IPS DF 4.7 (cell line): ENCODE measurements at regions not wholly inside any gene's neighbourhood (a gene's known extent, or its start where the extent isn't known, plus 50 kb on each side); places are given as distances from the start of the nearest gene placed in this dataset.

Source experiments
- DNase-seq: peaks from one replicate; pipeline ENCODE4 v3.0.0-alpha.2; 2013; ENCODE audit warnings: low spot score; ENCODE audit errors: extremely low read depth

DNA sequence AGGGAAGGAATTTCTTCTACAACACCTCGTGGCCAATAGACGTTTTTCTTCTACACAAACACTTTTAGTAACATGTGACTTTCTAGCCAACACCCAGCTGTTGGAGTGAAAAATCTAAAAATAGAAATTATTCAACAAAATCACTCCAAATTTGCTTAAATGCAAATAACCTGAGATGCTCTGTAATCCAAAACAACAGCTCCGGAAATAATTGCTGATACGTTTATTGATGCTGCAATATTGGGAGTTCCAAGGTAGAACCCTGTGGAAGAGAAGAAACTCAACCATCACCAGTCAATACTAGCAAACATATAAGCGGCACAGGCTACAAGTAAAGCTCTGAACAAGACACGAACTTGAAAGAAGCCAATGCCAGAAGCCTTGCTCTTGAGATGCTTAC lies 230.6 kb downstream of the ALDH8A1 start:
- DNase-seq: no peak

DNA sequence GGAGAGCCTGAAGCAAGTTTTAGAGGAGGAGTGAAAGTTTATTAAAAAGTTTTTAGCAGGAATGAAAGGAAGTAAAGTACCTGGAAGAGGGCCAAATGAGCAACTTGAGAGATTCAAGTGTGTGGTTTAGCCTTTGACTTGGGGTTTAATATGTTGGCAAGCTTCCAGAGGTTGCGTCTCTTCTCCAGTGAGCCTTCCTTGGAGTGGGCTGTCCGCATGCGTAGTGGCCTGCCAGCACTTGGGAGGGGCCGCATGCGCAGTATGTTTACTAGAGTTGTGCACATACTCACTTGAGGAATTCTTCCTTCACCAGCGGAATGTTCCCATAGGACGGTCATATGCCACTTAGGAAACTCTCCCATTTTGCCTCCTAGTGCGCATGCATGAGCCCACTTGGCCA lies 235.2 kb downstream of the ALDH8A1 start:
- no peak for DNase-seq

DNA sequence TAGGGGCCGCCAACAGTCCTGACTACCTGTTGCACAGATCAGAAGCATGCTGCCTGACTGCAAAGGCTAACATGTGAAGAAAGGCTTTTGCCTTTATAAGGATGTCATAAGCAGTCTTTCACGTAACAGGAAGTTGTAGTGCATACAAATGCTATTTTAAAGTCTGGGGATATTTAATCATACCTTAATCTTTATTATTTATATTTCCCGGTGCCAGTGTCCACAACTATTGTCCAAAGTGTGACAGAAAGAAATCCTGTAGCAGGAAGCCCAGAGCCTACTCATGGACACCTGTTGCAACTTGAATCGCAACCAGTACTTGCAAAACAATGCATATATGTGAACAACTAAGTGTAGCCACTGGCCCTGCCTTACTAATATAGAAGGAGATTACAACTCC lies 235.8 kb downstream of the ALDH8A1 start:
- DNase-seq: no peak

DNA sequence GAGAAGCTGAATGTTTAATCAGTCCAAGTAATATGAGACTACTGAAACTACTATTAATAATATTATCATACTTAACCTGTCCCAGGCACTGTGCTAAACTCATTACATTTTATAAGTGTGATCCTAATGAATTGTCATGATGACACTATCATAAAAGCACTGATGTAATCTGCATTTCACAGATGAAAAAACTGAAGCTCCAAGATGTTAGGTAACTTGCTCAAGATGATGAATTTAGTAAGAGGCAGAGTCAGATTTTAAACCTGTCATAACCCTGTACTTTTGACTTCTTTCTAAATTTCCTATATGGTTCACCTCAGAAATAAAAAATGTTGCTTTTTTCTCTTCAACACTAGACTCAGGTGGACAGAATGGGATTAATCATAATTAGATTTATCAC lies 237.6 kb downstream of the ALDH8A1 start:
- DNase-seq: no peak

DNA sequence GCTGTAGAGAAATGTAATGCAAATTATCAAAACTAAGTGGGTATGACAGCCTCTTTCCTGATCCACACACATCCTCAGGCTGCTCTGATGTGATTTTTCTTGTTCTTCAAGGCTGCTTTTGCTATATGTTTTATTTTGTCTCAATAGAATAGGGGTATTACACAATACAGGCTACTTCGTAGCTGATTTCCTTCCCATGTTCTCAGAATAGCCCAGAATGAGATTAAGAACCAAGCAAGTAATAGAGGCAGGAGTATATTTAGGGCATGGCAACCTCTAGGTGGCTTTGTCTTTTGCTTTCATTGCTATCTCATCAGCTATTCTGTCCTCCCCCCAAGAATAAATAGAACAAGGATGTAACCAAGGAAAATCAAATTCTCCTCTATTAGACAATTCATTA lies 241.8 kb downstream of the ALDH8A1 start:
- DNase-seq: no peak

DNA sequence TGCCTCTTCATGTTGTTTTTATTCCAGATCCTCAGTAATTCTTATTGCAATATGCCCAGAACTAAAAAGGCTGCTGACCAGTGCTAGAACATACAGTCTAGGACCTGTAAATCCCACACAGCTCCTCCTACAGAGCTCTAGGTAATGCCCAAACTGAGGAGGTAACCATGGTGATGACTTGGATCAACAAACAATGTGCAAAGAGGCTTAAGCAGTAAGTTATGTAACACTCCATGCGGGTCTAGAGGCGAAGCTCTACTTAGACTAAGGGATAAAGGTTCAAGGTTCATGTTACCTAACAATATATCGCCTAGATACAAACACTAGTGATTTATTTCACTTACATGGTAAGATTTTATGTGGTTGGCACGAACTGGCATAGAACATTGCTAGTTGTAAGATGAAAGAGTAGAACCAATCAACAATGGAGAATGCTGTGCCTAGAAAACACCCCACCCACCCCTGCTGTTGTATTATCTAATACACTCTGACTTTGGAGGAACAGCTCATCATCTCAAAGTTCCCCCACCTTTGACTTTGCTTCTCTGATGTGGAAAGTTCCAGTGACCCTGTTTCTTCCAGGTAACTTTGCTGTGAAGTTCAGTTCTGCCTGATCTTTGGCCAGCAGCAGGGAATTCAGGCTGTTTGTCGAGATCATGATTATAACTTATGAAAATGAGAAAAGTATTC lies 242.4 kb downstream of the ALDH8A1 start:
- DNase-seq: no peak

DNA sequence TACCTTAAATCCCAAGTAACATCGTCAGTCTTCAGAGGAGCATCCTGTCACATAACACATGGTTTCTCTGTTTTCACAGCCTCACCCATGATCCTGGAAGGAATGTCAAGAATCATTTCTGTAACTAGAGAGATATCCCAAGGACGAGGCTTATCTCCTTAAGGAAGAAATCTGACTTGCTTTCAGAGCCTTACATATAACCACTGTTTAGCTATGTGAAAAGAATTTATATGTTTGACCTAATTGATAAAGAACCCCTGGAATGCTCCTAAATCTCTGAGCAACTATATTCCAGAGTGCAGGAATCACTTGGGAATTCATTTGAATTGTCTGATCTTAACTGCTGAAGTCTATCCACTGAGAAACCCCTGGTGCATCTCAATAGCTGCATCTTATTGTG lies 243.1 kb downstream of the ALDH8A1 start:
- no peak for DNase-seq

DNA sequence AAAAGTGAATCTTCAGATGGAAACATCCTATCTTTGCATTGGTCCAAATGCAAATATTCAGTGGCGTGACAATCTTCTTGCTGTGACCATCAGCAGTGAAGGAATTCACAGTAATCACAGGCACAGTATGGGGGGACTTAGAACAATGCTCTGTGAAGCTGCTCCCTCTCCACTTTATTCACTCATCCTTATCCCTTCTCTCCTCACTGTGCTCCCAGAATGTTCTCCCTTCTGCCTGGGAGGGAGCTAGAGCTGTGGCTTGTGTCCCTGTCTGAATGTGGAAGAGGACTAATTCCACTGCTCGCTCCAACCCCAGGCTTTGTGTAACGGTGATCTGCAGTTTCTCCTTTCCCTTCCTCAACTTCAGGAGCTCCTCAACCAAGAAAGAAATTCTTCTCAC lies 243.7 kb downstream of the ALDH8A1 start:
- DNase-seq: no peak

DNA sequence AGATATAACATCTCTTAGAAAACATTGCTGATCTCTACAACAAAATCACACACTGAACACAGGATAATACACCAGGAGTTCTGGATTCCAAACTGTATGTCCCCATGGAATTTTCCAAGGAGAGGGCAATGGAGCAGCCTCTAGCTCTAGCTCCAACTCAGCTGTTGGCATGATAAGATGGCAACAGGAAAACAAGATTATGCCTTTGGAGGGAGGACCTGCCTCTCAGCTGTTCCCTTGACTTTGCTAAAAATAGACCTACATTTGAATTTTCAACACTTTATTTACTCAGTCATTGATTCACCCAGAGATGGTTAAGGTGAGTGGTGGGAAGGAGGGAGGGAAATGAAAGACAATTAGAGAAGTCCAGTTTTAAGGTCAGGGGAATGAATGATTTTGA lies 246.7 kb downstream of the ALDH8A1 start:
- DNase-seq: no peak

DNA sequence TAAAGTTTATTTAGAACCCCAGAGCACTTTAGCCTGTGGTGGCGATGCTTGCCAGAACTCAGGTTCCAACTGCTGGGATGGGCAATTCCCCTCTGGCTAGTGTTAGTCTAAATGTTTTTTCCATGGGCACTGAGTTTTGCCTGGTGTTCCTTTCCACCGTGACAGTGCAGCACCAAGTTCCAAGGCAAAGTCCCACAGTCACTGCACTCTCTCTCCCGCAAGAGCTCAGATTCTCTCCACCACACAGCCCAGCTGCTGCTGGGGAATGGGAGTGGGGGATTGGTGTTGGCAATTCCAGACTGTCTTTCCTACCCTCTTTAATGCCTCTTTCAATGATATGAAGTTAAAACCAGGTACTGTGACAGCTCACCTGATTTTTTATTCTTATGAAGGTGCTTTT lies 247.6 kb downstream of the ALDH8A1 start:
- DNase-seq: no peak

DNA sequence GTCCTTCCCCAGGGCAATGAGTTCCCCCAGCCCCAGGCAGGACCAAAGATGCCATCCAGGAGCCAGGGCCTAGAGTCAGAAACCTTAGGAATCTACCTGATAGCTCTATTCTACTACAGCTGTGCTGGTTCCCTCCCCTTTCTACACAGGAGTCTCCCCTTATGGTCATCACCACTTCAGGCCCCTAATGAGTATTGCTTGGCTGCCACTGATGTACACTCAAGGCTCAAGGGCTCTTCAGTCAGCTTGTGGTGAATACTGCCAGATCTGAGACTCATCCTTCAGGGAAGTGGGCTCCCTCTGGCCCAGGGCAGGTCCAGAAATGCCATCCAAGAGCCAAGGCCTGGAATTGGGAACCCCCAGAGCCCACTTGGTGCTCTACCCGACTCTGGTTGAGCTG lies 248.6 kb downstream of the ALDH8A1 start:
- no peak for DNase-seq

DNA sequence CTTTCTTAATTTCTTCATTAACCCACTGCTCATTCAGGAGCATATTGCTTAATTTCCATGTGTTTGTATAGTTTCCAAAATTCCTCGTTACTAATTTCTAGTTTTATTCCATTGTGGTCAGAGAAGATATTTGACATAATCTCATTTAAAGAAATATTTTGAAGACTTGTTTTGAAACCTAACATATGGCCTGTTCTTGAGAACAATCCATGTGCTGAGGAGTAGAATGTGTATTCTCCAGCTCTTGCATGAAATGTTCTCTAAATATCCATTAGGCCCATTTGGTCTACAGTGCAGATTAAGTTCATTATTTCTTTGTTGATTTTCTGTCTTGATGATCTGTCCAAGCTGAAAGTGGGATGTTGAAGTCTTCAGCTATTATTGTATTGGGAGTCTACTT lies 251.7 kb downstream of the ALDH8A1 start:
- no peak for DNase-seq

DNA sequence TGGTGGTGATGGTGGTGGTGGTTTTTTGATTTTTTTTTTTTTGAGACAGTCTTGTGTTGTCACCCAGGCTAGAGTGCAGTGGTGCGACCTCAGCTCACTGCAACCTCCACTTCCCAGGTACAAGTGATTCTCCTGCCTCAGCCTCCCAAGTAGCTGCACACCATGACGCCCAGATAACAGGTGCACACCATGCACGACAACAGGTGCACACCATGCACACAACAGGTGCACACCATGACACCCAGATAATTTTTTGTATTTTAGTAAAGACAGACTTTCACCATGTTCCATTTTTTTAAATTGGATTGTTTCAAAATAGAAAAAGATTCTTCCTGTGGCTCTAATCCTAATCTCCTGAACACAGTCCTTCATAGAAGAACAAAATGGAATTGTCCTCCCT lies 257.9 kb downstream of the ALDH8A1 start:
- DNase-seq: no peak

DNA sequence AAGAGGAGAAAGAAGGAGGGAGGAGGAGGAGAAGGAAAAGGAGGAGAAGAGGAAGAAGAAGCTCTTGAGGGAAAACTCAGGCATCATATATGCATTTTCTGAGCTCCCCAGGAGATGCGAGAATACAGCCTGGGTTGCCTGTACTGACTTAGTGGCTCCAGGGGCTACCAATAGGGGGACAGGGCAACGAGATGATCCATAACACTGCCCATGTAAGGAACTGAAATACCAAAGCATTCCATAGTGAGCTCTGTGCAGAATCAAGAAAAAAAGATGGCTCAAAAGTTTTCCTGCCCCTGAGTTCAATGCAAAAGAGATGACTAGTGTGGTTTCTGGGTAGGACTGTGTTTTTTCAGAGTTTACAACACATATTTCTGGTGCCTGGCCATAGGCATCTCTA lies 258.7 kb downstream of the ALDH8A1 start:
- DNase-seq: no peak

DNA sequence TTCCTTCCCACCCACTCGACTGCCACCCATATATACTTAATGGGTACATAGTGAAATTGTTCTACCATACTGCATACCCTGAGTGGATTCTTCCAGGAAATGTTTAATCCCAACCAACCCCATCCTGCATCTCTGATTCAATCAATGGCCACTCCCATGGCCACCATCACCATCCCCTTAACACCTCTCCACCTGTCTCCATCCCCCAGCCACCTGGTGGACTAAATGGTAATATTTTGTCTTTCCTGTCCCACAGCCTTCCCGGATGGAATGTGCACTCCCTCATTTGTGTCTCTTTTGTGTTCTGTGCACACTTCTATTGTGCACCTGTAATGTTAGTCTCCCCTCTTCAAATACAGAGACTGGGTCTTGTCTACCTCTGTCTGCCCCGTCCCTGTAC lies 259.9 kb downstream of the ALDH8A1 start:
- no peak for DNase-seq

DNA sequence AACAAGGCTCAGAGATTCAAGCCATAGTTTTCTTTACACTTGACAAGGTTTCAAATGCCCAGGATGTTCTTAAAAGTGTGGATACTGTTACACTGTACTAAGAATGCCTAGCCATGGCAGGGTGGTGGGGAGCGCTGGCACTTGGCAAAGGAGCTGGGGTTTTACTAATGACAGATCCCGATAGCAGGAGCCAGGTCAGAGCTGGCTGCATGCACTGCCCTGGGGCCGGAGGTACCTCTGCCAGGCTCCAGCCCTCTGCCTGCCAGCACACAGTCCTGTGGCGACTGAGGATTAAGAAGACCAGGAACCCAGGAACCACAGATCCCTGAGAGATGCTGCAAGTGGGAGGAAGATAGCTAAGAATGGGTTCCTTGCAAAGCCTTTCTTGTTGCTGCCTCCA lies 260.3 kb downstream of the ALDH8A1 start:
- no peak for DNase-seq

DNA sequence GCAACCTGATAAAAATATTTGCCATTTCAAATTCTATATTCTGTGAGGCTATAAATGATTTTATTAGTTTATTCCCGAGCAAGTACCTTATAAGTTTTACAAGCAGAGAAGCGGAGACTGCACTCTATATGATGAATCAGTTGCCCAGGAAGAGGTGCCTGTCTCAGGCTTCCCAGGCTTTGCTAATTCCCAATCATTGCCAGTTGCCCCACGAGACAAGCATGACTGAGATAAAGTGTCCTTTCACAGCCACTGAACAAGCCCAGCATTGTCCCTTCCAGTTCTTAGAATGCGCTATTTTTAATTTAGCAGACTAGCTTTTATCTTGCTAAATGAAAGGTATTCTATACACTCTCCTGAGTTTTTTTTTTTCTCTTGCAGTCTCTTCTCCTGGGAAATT lies 260.7 kb downstream of the ALDH8A1 start:
- DNase-seq: no peak

DNA sequence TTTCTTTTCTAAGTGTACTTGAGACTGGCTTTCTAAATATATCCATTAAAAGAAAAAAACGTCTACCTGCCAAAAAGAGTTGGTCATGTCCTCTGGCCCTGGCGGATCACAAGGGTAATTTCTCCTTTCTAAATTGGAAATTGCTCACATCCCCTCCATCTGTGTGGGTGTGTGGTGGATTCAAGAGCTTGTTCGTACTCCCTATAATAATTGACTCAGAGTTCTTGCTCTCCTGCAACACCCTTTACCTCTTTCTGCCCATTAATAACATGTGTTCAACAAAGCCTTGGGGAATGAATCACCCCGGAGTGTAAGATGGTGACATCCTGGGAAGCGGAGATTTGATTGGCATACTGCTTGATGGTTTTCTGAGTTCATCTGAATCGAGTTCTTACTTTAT lies 263.8 kb downstream of the ALDH8A1 start:
- no peak for DNase-seq

DNA sequence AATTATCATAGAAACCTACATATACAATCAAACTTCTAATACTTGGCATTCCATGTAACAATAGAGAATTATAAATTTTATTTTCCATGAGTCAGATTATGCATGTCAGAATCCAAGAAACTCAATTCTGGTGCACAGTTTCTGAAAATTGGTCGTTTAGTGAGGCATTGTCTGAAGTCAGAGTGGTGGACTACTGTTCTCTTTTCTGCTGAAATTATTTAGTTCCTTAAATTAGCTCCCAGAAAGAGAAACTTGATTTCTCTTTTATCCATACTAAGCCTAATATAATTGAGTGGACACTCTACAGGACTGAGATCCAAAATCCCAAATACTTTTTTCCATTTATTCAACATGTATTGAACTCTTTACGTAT lies 265.5 kb downstream of the ALDH8A1 start:
- DNase-seq: no peak

DNA sequence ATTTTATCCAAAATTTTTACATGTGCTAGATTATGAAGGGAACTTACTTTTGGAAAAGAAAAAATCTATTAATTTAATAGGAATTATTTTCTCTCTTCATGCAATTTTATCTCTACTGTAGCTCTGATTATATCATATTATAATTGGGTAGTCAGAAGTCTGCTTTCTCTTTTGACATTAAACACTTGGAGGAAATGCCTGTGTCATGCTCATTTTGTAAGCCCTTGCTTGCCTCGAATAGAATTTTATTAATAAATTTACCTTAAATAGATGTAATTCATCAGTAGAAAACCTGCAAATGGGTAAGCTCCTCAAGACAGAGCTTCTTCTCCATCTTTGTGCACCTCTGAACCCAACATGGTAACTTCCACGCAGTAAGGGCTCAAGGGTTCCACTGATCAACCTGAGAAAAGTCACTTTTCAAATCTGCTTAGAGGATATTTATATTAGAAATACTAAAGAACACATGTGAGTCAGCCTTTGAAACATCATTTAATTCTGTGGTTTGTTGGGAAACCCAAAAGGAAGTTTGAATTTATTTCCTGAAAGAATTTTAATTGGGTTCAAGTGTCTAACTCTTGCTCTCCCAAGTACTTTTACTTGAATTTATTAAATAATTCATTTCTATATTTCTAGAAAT lies 266.0 kb downstream of the ALDH8A1 start:
- DNase-seq: no peak

DNA sequence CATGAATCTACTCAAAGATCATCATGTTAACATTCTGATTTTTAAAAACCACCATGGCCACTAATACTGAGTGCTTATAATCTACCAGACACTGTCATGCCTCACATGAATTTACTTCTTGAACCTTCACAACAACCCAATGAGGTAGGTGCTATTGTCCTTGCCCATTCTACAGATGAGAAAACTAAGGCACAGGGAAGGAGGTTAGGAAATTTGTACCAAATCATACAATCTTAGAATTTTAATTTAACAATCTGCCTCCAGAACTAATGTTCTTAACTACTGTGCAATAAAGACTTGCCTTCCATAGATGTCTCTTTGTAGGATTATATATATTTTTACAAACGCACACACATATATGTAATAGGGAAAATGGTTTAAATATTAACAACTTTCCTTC lies 269.5 kb downstream of the ALDH8A1 start:
- DNase-seq: no peak

DNA sequence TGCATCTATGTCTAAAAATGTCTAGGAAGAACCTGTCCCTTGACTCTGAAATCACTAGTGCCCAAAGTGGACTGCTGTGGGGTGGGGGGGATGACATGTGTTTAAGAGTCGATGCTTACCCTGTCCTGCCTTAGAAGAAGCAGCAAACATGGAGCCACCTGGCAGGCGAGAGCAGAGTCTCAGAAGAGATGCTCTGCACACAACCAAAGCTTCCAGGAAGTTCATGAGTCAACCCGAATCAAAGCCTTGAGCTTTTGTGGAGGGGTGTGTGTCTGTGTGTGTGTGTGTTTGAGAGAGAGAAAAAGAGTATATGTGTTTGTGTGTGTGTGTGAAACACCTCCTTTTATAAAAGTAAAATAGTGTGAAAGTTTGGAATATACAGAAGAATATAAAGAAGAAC lies 269.9 kb downstream of the ALDH8A1 start:
- no peak for DNase-seq

DNA sequence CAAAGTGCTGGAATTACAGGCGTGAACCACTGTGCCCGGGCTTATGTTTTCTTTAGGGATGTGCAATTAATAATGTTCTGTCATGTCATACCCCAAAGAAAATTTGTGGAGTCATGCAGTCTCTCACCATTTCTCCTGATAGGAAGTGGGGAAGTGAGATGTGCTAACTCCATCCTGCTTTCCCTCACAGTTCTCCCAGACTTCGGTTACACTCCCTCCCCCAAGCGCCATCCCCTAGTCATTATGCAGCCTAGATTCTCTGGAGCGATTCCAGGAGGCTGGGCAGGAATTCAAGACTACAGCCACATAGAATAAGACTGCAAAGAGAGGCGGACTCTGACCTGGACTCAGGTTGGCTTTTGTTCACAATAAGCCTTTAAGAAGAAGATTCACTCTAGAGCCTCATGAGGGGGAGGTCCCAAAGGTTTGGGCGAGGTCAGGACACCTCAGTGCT lies 271.4 kb downstream of the ALDH8A1 start:
- DNase-seq: no peak
